GM13976 (cell line): ENCODE measurements at regions not wholly inside any gene's neighbourhood (a gene's known extent, or its start where the extent isn't known, plus 50 kb on each side); places are given as distances from the start of the nearest gene placed in this dataset.

Experiments used
- DNase-seq: peaks from one replicate; pipeline ENCODE4 v3.0.0; 2012; ENCODE audit warnings: low spot score
- CTCF ChIP-seq: IDR thresholded peaks from 2 replicates; pipeline ENCODE4 v1.5.1; 2012; ENCODE audit warnings: borderline replicate concordance, mild to moderate bottlenecking; ENCODE audit not compliant: insufficient read depth; ENCODE audit errors: extremely low read depth, missing control alignments, control extremely low read depth
- in situ Hi-C: fragments of 300-500 bp; cut with MboI; formaldehyde crosslinking; loops from one replicate; pipeline ENCODE4 v1.12.0; 2022; ENCODE audit warnings: low sequenced_read_pairs, mixed read lengths, inconsistent platforms; ENCODE audit not compliant: unreplicated experiment

- TF ChIP-seq CTCF: no peak
- in situ Hi-C loops: no loop called here
- DNase-seq: no peak
Observed at GRCh38 chr4:152020073-152020472, 259.3 kb upstream of the GATB start.

DNA sequence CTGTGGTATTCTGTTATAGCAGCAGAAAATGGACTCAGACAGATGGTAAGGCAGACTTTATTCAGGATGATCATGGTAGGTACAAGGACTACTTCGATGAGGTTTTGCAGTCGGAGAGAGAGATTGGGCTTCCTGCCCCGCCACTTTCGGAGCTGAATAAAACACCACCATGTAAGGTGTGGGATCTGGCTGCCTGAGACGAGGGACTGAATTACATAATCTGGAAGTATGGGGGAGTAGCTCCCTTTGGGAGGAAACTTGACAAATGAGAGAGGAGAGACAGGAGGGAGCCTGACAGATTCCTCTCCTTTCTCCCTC, 255.5 kb upstream of the GATB start:
- no peak for TF ChIP-seq CTCF
- in situ Hi-C loops: no loop called here
- no peak for DNase-seq

GRCh38 chr4:152015597-152016302, 254.9 kb upstream of the GATB start:
- TF ChIP-seq CTCF: no peak

GRCh38 chr4:152014280-152014679, 253.5 kb upstream of the GATB start:
- peak; percentile 37 for DNase-seq
- TF ChIP-seq CTCF: no peak
- in situ Hi-C loops: no loop called here

More at GRCh38 chr4:152015597-152016302, 254.9 kb upstream of the GATB start:
- DNase-seq: no peak
- in situ Hi-C loops: no loop called here

- no peak for TF ChIP-seq CTCF
- in situ Hi-C loops: no loop called here
Observed at GRCh38 chr4:152011469-152011868, 250.7 kb upstream of the GATB start.

DNA sequence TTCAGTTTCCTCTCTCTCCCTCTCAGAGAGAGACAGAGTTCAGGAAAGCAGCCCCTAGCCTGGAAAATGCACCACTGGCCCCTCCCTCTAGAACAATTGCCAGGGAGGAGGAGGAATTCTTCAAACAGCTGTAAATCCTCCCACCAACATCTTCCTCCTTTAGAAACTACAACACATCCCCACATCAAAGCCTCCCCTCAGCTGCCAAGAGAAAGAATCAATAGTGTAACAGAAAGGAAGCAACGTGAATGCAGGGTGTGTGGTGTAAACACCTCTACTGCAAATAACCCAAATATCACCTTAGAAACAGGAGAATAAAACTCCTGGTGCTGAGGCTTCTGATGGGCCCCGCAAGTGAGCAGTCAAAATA, 249.9 kb upstream of the GATB start:
- DNase-seq: no peak
- TF ChIP-seq CTCF: no peak
- in situ Hi-C loops: no loop called here

More at GRCh38 chr4:152011469-152011868, 250.7 kb upstream of the GATB start:
- no peak for DNase-seq

GRCh38 chr4:152009983-152010709, 249.3 kb upstream of the GATB start:
- in situ Hi-C loops: no loop called here
- no peak for TF ChIP-seq CTCF
- DNase-seq: no peak
